ENCODE measurements at regions not wholly inside any gene's neighbourhood (a gene's known extent, or its start where the extent isn't known, plus 50 kb on each side); places are given as distances from the start of the nearest gene placed in this dataset.

DNA sequence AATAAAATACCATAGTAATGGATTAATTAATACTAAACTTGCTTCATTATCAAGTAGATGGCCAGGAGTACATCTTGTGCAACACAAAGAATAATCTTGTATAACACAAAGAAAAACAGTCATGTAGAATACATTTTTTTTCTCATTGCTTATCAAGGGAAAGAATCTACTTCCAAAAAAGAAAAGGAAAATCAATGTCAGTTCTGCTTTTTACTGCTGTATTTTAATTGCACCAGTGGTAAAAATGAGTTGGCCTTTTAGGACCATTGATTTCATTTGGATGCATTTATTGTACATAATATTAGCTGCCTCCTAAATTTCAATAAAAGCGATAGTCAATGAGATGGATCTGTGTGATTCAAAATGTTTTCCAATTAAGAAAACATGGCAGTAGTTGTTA is 96.9 kb upstream of the BTBD3 start:
- H3K4me3 ChIP-seq (ENCODE audit: low read length) = no peak overlapping the region
- TF ChIP-seq, protein P1, sequence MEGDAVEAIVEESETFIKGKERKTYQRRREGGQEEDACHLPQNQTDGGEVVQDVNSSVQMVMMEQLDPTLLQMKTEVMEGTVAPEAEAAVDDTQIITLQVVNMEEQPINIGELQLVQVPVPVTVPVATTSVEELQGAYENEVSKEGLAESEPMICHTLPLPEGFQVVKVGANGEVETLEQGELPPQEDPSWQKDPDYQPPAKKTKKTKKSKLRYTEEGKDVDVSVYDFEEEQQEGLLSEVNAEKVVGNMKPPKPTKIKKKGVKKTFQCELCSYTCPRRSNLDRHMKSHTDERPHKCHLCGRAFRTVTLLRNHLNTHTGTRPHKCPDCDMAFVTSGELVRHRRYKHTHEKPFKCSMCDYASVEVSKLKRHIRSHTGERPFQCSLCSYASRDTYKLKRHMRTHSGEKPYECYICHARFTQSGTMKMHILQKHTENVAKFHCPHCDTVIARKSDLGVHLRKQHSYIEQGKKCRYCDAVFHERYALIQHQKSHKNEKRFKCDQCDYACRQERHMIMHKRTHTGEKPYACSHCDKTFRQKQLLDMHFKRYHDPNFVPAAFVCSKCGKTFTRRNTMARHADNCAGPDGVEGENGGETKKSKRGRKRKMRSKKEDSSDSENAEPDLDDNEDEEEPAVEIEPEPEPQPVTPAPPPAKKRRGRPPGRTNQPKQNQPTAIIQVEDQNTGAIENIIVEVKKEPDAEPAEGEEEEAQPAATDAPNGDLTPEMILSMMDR (conservative IDR thresholded peaks at IDR 0.05; ENCODE audit: low read depth, low read length) = no peak
- no peak for DNase-seq (ENCODE audit: low read depth)

DNA sequence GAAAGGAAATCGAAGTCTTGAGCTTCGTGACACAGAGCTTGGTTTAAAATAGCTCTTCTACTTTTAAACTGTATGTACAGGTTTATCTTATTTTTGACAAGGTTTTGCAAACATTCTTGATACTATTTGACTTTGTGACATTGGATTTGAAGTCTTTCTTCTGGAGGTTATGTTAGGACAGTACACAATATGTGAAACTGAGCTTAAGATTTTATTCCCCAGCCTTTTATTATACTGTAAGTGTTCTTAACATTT is 95.2 kb upstream of the BTBD3 start:
- H3K4me3 ChIP-seq (ENCODE audit: low read length) = no peak overlapping the region
- TF ChIP-seq, protein P1 (conservative IDR thresholded peaks at IDR 0.05; ENCODE audit: low read depth, low read length) = no peak
- no peak for DNase-seq (ENCODE audit: low read depth)

DNA sequence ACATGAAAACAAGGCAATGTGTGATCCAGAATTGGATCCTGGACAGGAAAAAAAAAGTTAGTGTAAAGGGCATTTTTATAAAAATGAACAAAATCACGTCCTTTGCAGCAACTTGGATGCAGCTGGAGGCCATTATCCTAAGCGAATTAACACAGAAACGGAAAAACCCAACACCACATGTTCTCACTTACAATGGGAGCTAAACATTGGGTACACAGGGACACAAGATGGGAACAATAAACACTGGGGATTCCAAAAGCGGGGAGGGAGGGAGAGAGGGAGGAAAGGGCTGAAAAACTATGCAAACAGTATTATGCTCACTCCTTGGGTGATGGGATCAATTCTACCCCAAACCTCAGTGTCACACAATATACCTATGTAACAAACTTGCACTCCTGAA is 91.4 kb upstream of the BTBD3 start:
- no peak overlapping the region for H3K4me3 ChIP-seq (ENCODE audit: low read length)
- TF ChIP-seq, protein P1 (conservative IDR thresholded peaks at IDR 0.05; ENCODE audit: low read depth, low read length) = no peak
- DNase-seq (ENCODE audit: low read depth) = no peak

DNA sequence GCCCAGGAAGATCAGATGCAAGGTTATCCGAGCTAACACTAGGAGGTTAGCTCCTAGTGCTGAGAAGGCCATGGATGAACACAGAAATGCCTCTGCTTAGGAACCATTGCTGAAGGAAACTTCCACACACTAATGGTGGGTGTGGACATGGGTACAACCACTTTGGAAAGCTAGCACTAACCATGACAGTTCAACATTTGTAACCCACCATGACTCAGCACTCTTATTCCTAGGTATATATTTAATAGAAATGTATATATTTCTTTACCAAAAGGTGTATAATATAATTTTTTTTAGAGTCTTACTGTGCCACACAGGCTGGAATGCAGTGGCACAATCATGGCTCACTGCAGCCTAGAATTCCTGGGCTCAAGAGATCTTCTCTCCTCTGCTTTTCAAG is 85.3 kb upstream of the BTBD3 start:
- TF ChIP-seq, protein P1 (conservative IDR thresholded peaks at IDR 0.05; ENCODE audit: low read depth, low read length) = no peak
- DNase-seq (ENCODE audit: low read depth) = no peak

DNA sequence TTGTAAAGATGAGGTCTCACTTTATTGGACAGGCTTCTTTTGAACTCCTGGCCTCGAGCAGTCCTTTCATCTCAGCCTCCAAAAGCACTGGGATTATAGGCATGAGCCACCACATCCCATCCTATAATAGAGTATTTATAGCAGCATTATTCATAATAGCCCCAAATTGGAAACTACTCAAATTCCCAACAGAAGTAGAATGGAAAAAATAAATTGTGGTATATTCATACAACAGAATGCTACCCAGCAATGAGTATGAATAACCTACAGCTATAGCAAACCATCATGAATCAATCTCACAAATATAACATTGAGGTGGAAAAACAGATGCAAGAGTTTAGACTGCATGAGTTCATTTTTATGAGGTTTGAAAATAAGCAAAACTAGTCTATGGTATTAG is 84.8 kb upstream of the BTBD3 start:
- no peak overlapping the region for H3K4me3 ChIP-seq (ENCODE audit: low read length)
- DNase-seq (ENCODE audit: low read depth) = no peak
- TF ChIP-seq, protein P1 (conservative IDR thresholded peaks at IDR 0.05; ENCODE audit: low read depth, low read length) = no peak

More for the DNA sequence above, 85.3 kb upstream of the BTBD3 start:
- no peak overlapping the region for H3K4me3 ChIP-seq (ENCODE audit: low read length)

DNA sequence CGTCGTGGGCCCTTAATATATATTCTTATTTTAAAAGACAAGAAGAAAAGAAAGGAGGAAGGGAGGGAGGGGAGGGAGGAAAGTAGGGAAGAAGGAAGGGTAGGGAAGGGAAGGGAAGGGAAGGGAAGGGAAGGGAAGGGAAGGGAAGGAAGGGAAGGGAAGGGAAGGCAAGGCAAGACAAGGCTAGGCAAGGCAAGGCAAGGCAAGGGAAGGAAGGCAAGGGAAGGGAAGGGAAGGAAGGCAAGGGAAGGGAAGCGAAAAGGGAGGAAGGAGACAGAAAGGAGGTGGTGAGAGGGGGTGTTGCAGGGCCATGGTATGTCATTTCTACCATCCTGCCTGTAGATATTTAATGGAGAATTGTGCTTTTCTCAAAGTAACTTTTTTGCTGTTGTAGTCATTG is 83.9 kb upstream of the BTBD3 start:
- TF ChIP-seq, protein P1 (conservative IDR thresholded peaks at IDR 0.05; ENCODE audit: low read depth, low read length) = no peak
- no peak for DNase-seq (ENCODE audit: low read depth)

DNA sequence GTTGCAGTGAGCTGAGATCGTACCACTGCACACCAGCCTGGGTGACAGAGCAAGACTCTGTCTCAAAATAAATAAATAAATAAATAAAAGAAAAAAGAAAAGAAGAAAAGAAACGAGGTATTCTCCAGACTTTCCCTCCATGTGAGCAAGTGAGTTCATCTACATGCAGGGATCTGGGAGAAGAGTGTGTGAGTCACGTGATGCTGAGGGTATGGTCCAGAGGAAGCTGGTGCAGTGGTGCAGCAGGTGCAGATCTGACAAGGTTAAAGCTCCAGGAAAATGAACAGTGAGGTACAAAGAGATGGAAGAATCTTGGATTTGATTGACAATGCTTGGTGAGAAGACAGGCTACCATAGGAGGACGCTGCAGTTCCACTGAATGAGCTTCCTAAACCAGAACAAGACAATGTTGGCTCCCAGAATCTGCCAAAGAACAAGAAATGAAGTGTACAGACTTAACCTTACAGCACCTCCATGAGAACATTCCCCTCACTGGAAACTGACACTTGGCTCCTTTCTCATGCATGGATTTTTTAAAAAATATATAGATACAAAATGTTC is 79.5 kb upstream of the BTBD3 start:
- no peak overlapping the region for H3K4me3 ChIP-seq (ENCODE audit: low read length)
- TF ChIP-seq, protein P1 (conservative IDR thresholded peaks at IDR 0.05; ENCODE audit: low read depth, low read length) = no peak
- no peak for DNase-seq (ENCODE audit: low read depth)

More for the DNA sequence above, 83.9 kb upstream of the BTBD3 start:
- H3K4me3 ChIP-seq (ENCODE audit: low read length) = no peak overlapping the region
